Caco-2 (cell line): ENCODE measurements at regions not wholly inside any gene's neighbourhood (a gene's known extent, or its start where the extent isn't known, plus 50 kb on each side); places are given as distances from the start of the nearest gene placed in this dataset.

Source experiments
- BruUV-seq: library from RNA; stranded (reverse); fragments of 400-500 nt; replicated peaks from 2 replicates; lab custom pipeline; 2021; lab: Mats Ljungman, UMichigan
- CTCF ChIA-PET: fragments of 300-600 bp; sonication (Branson Sonifier 250); formaldehyde crosslinking; loops from one replicate; lab custom pipeline; 2022; ENCODE audit warnings: antibody characterized with exemption; lab: Charles Lee
- POLR2A ChIA-PET: fragments of 300-600 bp; sonication (Branson Sonifier 250); formaldehyde crosslinking; loops from one replicate; lab custom pipeline; 2022; ENCODE audit warnings: antibody characterized with exemption; lab: Charles Lee
- DNase-seq, 2 experiments: peaks; one replicate each; pipeline versions ENCODE4 v3.0.0 to v3.0.0-alpha.2; 2020 to 2022
- H3K27me3 ChIP-seq: replicated peaks from 2 replicates; pipeline ENCODE4 v1.6.0; 2011; ENCODE audit warnings: low read length; ENCODE audit not compliant: control insufficient read depth, insufficient read depth
- H3K36me3 ChIP-seq: 2 replicates; pipeline ENCODE4 v1.5.1; 2011; ENCODE audit warnings: low read length; ENCODE audit not compliant: control insufficient read depth, insufficient read depth
- H3K4me1 ChIP-seq: fragments of 250-450 bp; sonication (Bioruptor Pico); 2 replicates; pipeline ENCODE4 v1.5.1; 2020; ENCODE audit warnings: mild to moderate bottlenecking
- H3K4me3 ChIP-seq: 2 replicates; pipeline ENCODE4 v1.5.1; 2011; ENCODE audit warnings: low read depth, mild to moderate bottlenecking, control low read depth, low read length
- H3K9me3 ChIP-seq: fragments of 250-450 bp; sonication (Bioruptor Pico); 2 replicates; pipeline ENCODE4 v1.5.1; 2020; ENCODE audit warnings: mild to moderate bottlenecking, moderate library complexity
- H3K27ac Mint-ChIP-seq: one replicate; pipeline ENCODE4 v1.8.0; 2022; ENCODE audit warnings: mixed read lengths; ENCODE audit not compliant: unreplicated experiment
- H3K27me3 Mint-ChIP-seq: one replicate; pipeline ENCODE4 v1.8.0; 2022; ENCODE audit warnings: mixed read lengths; ENCODE audit not compliant: insufficient read depth, unreplicated experiment
- H3K36me3 Mint-ChIP-seq: one replicate; pipeline ENCODE4 v1.8.0; 2022; ENCODE audit warnings: mild to moderate bottlenecking, mixed read lengths; ENCODE audit not compliant: insufficient read depth, unreplicated experiment
- H3K4me1 Mint-ChIP-seq: one replicate; pipeline ENCODE4 v1.8.0; 2022; ENCODE audit warnings: low read depth, mixed read lengths; ENCODE audit not compliant: unreplicated experiment
- H3K4me3 Mint-ChIP-seq: one replicate; pipeline ENCODE4 v1.8.0; 2022; ENCODE audit warnings: mild to moderate bottlenecking, moderate library complexity, mixed read lengths; ENCODE audit not compliant: unreplicated experiment
- H3K9me3 Mint-ChIP-seq: one replicate; pipeline ENCODE4 v1.8.0; 2022; ENCODE audit warnings: mixed read lengths; ENCODE audit not compliant: unreplicated experiment
- CTCF ChIP-seq, 2 experiments: fragments of 200-600 bp in 1 of 2; IDR thresholded peaks; 1 replicate in 1 of 2; 2 replicates in 1 of 2; pipeline versions ENCODE4 v1.5.1 to v1.8.0; 2011 to 2022; ENCODE audit warnings: antibody characterized with exemption in 1 of 2, control low read depth in 1 of 2, inconsistent platforms in 1 of 2, low read depth in 1 of 2, low read length in 1 of 2, mild to moderate bottlenecking in 1 of 2, moderate library complexity in 1 of 2; ENCODE audit not compliant: insufficient read depth in 1 of 2, severe bottlenecking in 1 of 2, unreplicated experiment in 1 of 2
- intact Hi-C: fragments of 100-400 bp; cut with micrococcal nuclease; formaldehyde crosslinking; loops from one replicate; pipeline ENCODE4 v1.10.0; 2022; ENCODE audit not compliant: unreplicated experiment

- Histone ChIP-seq H3K4me3 (no peak overlapping the region), H3K27me3 (no peaks in the 10 kb centered on the region), H3K9me3 (no peaks in the 10 kb centered on the region), H3K36me3 (no peaks in the 10 kb centered on the region), H3K4me1 (no peaks in the 10 kb centered on the region)
- peaks cover 5% of the 10 kb centered on the region for H3K27me3 Mint-ChIP-seq
- TF ChIP-seq CTCF (IDR thresholded peaks at IDR 0.05; ENCODE audit: insufficient read depth in 1 of 2, low read depth in 1 of 2, low read length in 1 of 2, severe bottlenecking in 1 of 2, unreplicated experiment in 1 of 2), result no peak
- H3K36me3 Mint-ChIP-seq, result no peaks in the 10 kb centered on the region
- POLR2A ChIA-PET, result no interaction called here
- H3K9me3 Mint-ChIP-seq, result no peaks in the 10 kb centered on the region
- H3K27ac Mint-ChIP-seq, result no peak overlapping the region
- no peaks in the 10 kb centered on the region for H3K4me1 Mint-ChIP-seq
- CTCF ChIA-PET, result no interaction called here
- no peak for DNase-seq
- intact Hi-C loops, result no loop called here
- no peak overlapping the region for H3K4me3 Mint-ChIP-seq
- BruUV-seq, result no TSS peak
Measured at GRCh38 chr7:10146271-10146670, 827.4 kb upstream of the PHF14 start.

- TF ChIP-seq CTCF (IDR thresholded peaks at IDR 0.05; ENCODE audit: insufficient read depth in 1 of 2, low read depth in 1 of 2, low read length in 1 of 2, severe bottlenecking in 1 of 2, unreplicated experiment in 1 of 2), result no peak
- ChIA-PET CTCF (no interaction called here), POLR2A (no interaction called here)
- no peaks in the 10 kb centered on the region for H3K4me1 ChIP-seq
- no peaks in the 10 kb centered on the region for H3K27me3 ChIP-seq
- H3K27me3 Mint-ChIP-seq, result no peaks in the 10 kb centered on the region
- intact Hi-C loops, result no loop called here
- DNase-seq, result no peak
- H3K27ac Mint-ChIP-seq, result no peak overlapping the region
- H3K36me3 Mint-ChIP-seq, result no peaks in the 10 kb centered on the region
- H3K36me3 ChIP-seq, result no peaks in the 10 kb centered on the region
- H3K9me3 Mint-ChIP-seq, result no peaks in the 10 kb centered on the region
- H3K4me3 Mint-ChIP-seq, result no peak overlapping the region
- no TSS peak for BruUV-seq
- no peak overlapping the region for H3K4me3 ChIP-seq
- no peaks in the 10 kb centered on the region for H3K9me3 ChIP-seq
- H3K4me1 Mint-ChIP-seq, result no peaks in the 10 kb centered on the region
Measured at GRCh38 chr7:10156972-10157371, 816.7 kb upstream of the PHF14 start.

- Mint-ChIP-seq H3K36me3 (no peaks in the 10 kb centered on the region), H3K4me3 (no peak overlapping the region), H3K27me3 (no peaks in the 10 kb centered on the region), H3K9me3 (no peaks in the 10 kb centered on the region), H3K27ac (no peak overlapping the region), H3K4me1 (no peaks in the 10 kb centered on the region)
- no peak for TF ChIP-seq CTCF (IDR thresholded peaks at IDR 0.05; ENCODE audit: insufficient read depth in 1 of 2, low read depth in 1 of 2, low read length in 1 of 2, severe bottlenecking in 1 of 2, unreplicated experiment in 1 of 2)
- BruUV-seq, result no TSS peak
- no peak for DNase-seq
- no peak overlapping the region for H3K4me3 ChIP-seq
- no peaks in the 10 kb centered on the region for H3K36me3 ChIP-seq
- POLR2A ChIA-PET, result no interaction called here
- H3K27me3 ChIP-seq, result no peaks in the 10 kb centered on the region
- H3K4me1 ChIP-seq, result no peaks in the 10 kb centered on the region
- 0 out of 2 replicates have a peak, but pooled peaks cover 2% of the 10 kb centered on the region for H3K9me3 ChIP-seq
- CTCF ChIA-PET, result no interaction called here
- intact Hi-C loops, result no loop called here
Measured at GRCh38 chr7:10181996-10182395, 791.7 kb upstream of the PHF14 start.
